Activated CD4-positive, alpha-beta T cell treated with anti-CD3 and anti-CD28 coated beads, Interleukin-2, amount 50 U/mL, for 24 hours (primary cell): ENCODE measurements at regions not wholly inside any gene's neighbourhood (a gene's known extent, or its start where the extent isn't known, plus 50 kb on each side); places are given as distances from the start of the nearest gene placed in this dataset.

Experiments
- DNase-seq, 2 donors: peaks; one replicate each; pipeline ENCODE4 v3.0.0-alpha.2; 2020; ENCODE audit warnings: low read depth in 1 of 2, low spot score in 1 of 2

- no peak for DNase-seq
Observed at GRCh38 chr2:19810148-19810547, 91.6 kb downstream of the TTC32 start.

DNA sequence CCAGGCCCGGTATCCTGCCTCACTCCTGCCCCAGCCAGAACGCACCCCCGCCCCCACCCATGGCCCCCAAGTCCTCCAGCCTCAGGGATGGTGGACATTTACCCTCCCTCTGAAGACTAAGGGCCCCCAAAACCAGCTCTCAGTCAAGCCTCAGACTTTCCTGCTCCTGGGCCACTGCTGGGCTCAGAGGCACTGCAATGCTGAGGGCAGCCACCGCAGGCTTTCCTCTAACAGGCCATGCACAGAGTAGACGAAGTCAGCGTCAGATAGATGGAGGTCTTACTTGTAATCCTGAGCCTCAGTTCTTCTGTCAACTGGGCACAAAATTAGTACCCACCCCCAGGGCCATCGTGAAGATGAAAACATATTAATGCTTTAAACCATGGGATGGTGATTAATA is 92.6 kb downstream of the TTC32 start:
- no peak for DNase-seq

DNA sequence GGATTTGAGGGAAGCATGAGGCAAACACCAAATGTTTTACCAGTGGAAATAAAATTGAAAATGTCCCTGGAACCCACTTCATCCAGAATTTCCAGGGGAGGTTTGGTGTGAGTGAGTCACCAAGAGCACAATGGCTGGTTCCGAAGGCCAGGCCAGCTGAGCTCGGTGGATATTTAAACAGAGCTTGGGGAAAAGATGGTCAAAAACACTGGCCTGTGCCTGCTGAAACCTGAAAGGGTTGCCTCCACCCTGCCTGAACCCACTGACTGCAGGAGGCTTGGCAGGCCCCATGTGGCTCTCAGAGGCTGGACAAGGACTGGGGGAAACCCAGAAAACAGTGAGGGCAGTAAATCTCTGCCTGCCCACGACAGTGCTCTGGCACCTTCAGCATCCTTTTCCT is 93.9 kb downstream of the TTC32 start:
- DNase-seq, result no peak

GRCh38 chr2:19807346-19807745 is 94.4 kb downstream of the TTC32 start:
- no peak for DNase-seq

- DNase-seq, result no peak
Observed at GRCh38 chr2:19806591-19806990, 95.2 kb downstream of the TTC32 start.

GRCh38 chr2:19806131-19806530 is 95.7 kb downstream of the TTC32 start:
- no peak for DNase-seq

- DNase-seq, result no peak
Observed at GRCh38 chr2:19805266-19805665, 96.5 kb downstream of the TTC32 start.

GRCh38 chr2:19804639-19805260 is 97.0 kb downstream of the TTC32 start:
- no peak for DNase-seq

DNA sequence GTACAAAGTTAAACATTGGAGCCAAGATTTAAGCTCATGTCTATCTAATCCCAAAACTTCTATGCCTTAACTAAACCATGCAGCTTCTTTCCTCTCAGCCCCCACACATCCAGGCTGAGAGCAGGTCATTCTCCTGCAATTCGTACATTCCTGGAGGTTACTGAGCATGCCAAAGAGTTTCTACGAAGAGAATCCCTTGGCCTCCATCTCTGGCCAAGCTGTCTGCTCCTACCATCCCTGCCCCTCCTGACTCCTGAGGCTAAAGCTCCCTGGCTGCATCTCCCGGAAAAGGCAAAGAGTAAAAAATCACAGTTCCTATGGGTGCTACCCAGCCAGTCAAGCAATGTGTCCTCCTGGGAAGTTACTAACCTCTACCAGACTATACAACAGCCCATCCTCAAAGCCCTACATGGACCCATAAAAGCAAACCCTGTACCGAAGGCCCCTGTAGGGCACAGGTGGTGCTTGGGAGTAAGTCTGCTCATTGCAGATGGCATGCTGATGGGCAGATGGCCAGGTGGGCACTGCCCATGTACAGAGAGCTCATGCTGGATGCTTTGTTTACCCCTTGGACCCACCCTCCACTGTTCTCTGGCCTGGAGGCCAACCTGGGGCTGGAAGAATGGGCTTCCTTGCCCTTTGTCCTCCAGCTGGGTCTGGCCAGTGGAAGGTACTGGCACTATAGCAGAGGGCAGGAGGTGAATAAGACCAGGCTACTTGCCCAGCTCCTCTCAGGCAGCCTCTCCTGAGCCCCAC is 99.5 kb downstream of the TTC32 start:
- no peak for DNase-seq

GRCh38 chr2:19801367-19802080 is 100.3 kb downstream of the TTC32 start:
- DNase-seq, result no peak

DNA sequence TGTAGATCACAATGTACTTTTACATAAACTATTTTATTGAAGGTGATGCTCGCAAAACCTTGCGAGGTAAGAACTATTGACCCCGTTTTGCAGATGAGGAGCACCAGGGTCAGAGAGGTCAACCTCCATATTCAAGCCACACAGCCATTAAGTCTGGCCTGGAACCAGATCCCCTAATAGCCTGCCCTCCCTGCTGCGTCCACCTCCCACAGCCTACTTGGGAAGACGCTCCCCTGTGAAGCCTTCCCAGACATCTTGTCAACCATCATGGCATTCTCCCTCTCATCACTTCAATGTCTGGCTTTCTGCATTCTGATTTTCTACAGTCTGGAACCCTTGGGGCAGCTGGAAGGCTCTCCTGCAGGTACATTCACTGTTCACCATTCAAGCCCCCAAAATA is 101.0 kb downstream of the TTC32 start:
- DNase-seq, result no peak

GRCh38 chr2:19799881-19800780 is 101.7 kb downstream of the TTC32 start:
- DNase-seq, result no peak

DNA sequence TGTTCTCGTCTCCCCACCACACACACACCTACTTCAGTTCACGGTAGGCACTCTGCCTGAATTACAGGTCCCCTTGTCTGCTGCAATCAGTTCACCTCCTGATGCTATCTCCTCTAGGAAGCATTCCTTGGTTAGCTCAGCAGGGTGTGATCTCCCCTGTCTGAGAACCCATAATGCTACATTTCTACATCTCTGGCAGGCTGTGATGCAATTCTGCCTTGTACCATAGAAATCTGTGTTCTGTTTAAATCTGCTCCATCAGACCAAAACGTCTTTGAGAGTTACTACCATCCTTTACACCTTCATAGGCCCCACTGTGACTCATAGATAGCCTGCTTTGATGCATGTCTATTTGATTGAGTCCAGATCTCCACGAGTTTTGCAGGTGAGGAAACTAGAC is 103.9 kb downstream of the TTC32 start:
- DNase-seq, result no peak

- no peak for DNase-seq
Observed at GRCh38 chr2:19797243-19797810, 104.5 kb downstream of the TTC32 start.

GRCh38 chr2:19796035-19796695 is 105.6 kb downstream of the TTC32 start:
- DNase-seq, result no peak

- no peak for DNase-seq
Observed at GRCh38 chr2:19793132-19793750, 108.5 kb downstream of the TTC32 start.

DNA sequence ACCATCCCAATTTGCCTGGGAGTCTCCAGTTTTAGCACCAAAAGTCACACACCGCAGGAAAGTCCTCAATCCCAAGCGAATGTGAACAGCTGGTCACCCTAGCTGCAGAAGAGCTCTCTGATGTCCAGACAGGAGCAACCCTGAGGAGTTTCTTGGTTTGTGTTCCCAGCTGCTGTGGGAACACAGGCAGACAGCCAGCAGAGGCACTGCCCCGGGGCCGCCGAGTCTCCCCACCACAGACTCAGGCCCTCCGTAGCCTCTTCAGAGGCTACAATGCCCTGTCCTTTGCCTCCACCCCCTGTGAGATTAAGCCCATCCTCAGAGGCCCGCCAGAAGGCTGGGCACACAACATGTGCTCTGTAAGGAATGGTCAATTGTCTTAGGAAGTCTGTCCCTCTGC is 111.5 kb downstream of the TTC32 start:
- DNase-seq, result no peak

- DNase-seq, result no peak
Observed at GRCh38 chr2:19787134-19787533, 114.6 kb downstream of the TTC32 start.

GRCh38 chr2:19786408-19787058 is 115.2 kb downstream of the TTC32 start:
- DNase-seq, result no peak
